ENCODE measurements at regions not wholly inside any gene's neighbourhood (a gene's known extent, or its start where the extent isn't known, plus 50 kb on each side); places are given as distances from the start of the nearest gene placed in this dataset.

- no peaks in the 10 kb centered on the region for H3K36me3 Mint-ChIP-seq
- peaks cover 8% of the 10 kb centered on the region for H3K4me1 Mint-ChIP-seq (ENCODE audit: unreplicated experiment)
Measured at GRCh38 chr14:51585055-51585454, 66.7 kb upstream of the FRMD6 start.

GRCh38 chr14:51592836-51593235, 58.9 kb upstream of the FRMD6 start:
- no peaks in the 10 kb centered on the region for H3K9me3 Mint-ChIP-seq
- H3K36me3 Mint-ChIP-seq, result no peaks in the 10 kb centered on the region
- H3K27ac Mint-ChIP-seq, result no peak overlapping the region
- TF ChIP-seq, protein P1, sequence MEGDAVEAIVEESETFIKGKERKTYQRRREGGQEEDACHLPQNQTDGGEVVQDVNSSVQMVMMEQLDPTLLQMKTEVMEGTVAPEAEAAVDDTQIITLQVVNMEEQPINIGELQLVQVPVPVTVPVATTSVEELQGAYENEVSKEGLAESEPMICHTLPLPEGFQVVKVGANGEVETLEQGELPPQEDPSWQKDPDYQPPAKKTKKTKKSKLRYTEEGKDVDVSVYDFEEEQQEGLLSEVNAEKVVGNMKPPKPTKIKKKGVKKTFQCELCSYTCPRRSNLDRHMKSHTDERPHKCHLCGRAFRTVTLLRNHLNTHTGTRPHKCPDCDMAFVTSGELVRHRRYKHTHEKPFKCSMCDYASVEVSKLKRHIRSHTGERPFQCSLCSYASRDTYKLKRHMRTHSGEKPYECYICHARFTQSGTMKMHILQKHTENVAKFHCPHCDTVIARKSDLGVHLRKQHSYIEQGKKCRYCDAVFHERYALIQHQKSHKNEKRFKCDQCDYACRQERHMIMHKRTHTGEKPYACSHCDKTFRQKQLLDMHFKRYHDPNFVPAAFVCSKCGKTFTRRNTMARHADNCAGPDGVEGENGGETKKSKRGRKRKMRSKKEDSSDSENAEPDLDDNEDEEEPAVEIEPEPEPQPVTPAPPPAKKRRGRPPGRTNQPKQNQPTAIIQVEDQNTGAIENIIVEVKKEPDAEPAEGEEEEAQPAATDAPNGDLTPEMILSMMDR (conservative IDR thresholded peaks at IDR 0.05), result no peak
- peaks cover 42% of the 10 kb centered on the region for H3K4me1 Mint-ChIP-seq (ENCODE audit: unreplicated experiment)
- no peak overlapping the region for H3K4me3 Mint-ChIP-seq
- no peak for DNase-seq (ENCODE audit: extremely low spot score, unreplicated experiment)
- no peaks in the 10 kb centered on the region for H3K27me3 Mint-ChIP-seq

More at GRCh38 chr14:51585055-51585454, 66.7 kb upstream of the FRMD6 start:
- peaks cover 5% of the 10 kb centered on the region for H3K9me3 Mint-ChIP-seq
- no peak for DNase-seq (ENCODE audit: extremely low spot score, unreplicated experiment)
- TF ChIP-seq, protein P1 (conservative IDR thresholded peaks at IDR 0.05), result no peak
- H3K4me3 Mint-ChIP-seq, result no peak overlapping the region
- H3K27ac Mint-ChIP-seq, result no peak overlapping the region
- no peaks in the 10 kb centered on the region for H3K27me3 Mint-ChIP-seq

DNA sequence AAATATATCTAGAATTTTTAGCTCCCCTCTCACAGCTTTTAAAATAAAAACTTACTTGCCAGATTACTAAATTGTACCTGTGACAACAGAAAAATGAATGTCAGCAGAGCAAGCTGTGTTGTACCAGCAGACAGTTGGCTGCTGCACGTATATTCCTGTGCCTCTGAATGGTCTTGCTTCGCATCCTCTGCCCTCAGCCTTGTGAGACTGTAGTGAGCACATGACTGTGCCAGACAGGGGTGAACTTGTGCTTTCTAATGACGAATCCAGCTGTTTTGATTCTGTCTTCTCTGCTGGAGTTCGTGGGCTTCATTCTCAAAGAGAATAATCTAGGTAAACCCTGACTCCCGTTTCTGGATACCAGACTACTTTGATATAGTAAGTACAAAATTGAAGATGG, 58.3 kb upstream of the FRMD6 start:
- Mint-ChIP-seq H3K4me3 (no peak overlapping the region), H3K4me1 (ENCODE audit: unreplicated experiment) (peaks cover 42% of the 10 kb centered on the region), H3K27me3 (no peaks in the 10 kb centered on the region), H3K27ac (no peak overlapping the region), H3K36me3 (no peaks in the 10 kb centered on the region), H3K9me3 (no peaks in the 10 kb centered on the region)
- no peak for DNase-seq (ENCODE audit: extremely low spot score, unreplicated experiment)
- TF ChIP-seq, protein P1 (conservative IDR thresholded peaks at IDR 0.05), result no peak

DNA sequence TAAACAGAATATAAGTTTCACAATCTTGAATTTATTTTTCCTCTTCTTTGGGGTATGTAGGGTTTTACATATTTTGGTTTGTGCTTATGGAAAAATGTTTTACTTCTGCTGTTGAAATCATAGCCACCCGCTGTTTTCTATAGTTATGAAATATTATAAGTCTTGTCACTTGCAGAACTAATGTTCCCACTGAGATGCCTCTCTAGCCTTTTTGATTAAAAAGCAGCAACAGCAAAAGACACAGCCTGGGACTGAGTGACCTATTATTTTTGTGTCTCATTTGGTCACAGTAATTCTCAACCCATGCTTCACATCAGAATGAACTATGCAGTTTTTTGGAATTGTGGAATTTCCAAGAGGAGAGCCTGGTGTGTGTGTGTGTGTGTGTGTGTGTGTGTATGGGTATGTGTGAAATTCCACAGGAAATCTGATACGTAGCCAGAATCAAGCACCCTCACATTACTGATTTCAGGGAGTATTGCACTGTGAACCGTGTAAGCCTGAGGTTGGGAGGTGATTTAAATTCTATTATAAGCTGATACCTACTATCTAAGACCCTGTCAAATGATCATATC, 55.7 kb upstream of the FRMD6 start:
- H3K27me3 Mint-ChIP-seq, result no peaks in the 10 kb centered on the region
- H3K4me3 Mint-ChIP-seq, result no peak overlapping the region
- no peaks in the 10 kb centered on the region for H3K9me3 Mint-ChIP-seq
- TF ChIP-seq, protein P1 (conservative IDR thresholded peaks at IDR 0.05), result no peak
- DNase-seq (ENCODE audit: extremely low spot score, unreplicated experiment), result no peak
- peaks cover 31% of the 10 kb centered on the region for H3K4me1 Mint-ChIP-seq (ENCODE audit: unreplicated experiment)
- H3K27ac Mint-ChIP-seq, result no peak overlapping the region
- no peaks in the 10 kb centered on the region for H3K36me3 Mint-ChIP-seq

DNA sequence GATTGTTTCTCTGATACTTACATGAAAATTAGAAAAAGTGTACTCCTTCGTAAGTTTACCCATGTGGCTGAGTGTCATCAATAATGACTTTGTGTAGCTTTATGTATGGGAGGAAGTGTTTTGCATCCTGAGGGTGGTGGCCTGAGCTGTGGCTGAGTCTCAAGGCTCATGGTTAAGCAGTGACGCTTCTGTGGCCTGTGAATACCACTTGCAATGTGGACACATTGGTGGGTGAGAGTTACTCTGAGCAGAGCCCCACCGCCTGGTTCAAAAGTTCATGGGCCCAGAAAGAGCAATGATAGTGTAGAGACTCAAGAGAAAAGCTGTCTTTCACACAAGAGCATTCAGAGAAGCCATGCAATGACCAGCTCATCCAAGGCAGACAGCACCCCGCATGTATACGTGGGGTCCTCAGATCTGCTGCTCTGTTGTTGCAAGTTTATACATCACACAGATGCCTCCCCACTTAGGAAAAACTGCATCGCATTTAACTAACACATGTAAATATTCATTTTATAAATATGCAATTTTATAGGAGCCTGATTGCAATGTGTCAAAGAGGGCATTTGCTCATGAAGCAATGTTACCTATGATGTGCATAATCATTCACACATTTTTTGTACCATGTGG, 55.1 kb upstream of the FRMD6 start:
- Mint-ChIP-seq H3K27me3 (no peaks in the 10 kb centered on the region), H3K27ac (no peak overlapping the region), H3K9me3 (no peaks in the 10 kb centered on the region), H3K4me3 (no peak overlapping the region), H3K4me1 (ENCODE audit: unreplicated experiment) (peaks cover 29% of the 10 kb centered on the region), H3K36me3 (no peaks in the 10 kb centered on the region)
- DNase-seq (ENCODE audit: extremely low spot score, unreplicated experiment), result no peak
- TF ChIP-seq, protein P1 (conservative IDR thresholded peaks at IDR 0.05), result no peak
